ENCODE measurements at regions not wholly inside any gene's neighbourhood (a gene's known extent, or its start where the extent isn't known, plus 50 kb on each side); places are given as distances from the start of the nearest gene placed in this dataset.

DNA sequence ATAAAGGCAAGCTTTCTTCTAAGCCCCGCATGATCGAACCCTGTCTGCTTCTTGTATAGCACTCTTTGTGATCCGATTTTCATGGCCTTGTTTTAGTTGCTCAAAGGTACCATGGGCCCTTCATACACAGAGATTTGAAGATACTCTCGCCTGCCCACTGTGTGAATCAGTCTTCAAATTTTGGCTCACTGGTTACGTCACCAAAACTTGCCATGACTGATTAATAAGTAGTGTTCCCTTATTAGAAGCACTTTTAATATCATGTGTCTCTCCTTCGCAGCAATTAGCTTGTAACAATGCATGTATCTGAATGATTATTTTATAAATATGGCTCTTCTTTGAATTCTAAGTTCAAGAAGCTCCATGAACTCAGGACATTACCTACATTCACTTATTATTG, 880.5 kb downstream of the STPG2 start:
- intact Hi-C loops (cut with DNase I; ENCODE audit: low total_unique reads): no loop called here
- 85% methylated on average over 6 of the region's 6 CpGs for WGBS, 2 donors (ENCODE audit: low coverage in 1 of 2)
- DNase-seq: no peak
- Histone ChIP-seq H3K27ac (no peak overlapping the region), H3K27me3 (no peaks in the 10 kb centered on the region), H3K9me3 (no peaks in the 10 kb centered on the region), H3K4me1 (no peaks in the 10 kb centered on the region), H3K4me3 (no peak overlapping the region), H3K36me3 (no peaks in the 10 kb centered on the region)
- in situ Hi-C loops (cut with MboI; ENCODE audit: low pct_ligation_motif_present in 1 of 4, low pct_unique_long_range_greater_than_20kb in 1 of 4, low sequenced_read_pairs in 3 of 4): no loop called here
- TF ChIP-seq, protein P1, sequence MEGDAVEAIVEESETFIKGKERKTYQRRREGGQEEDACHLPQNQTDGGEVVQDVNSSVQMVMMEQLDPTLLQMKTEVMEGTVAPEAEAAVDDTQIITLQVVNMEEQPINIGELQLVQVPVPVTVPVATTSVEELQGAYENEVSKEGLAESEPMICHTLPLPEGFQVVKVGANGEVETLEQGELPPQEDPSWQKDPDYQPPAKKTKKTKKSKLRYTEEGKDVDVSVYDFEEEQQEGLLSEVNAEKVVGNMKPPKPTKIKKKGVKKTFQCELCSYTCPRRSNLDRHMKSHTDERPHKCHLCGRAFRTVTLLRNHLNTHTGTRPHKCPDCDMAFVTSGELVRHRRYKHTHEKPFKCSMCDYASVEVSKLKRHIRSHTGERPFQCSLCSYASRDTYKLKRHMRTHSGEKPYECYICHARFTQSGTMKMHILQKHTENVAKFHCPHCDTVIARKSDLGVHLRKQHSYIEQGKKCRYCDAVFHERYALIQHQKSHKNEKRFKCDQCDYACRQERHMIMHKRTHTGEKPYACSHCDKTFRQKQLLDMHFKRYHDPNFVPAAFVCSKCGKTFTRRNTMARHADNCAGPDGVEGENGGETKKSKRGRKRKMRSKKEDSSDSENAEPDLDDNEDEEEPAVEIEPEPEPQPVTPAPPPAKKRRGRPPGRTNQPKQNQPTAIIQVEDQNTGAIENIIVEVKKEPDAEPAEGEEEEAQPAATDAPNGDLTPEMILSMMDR (IDR thresholded peaks at IDR 0.05): no peak
- no peak for TF ChIP-seq EP300 (IDR thresholded peaks at IDR 0.05; ENCODE audit: low read depth)
- no peak for TF ChIP-seq POLR2AphosphoS5 (IDR thresholded peaks at IDR 0.05)
- no peak for TF ChIP-seq POLR2A (IDR thresholded peaks at IDR 0.05)

- no peaks in the 10 kb centered on the region for H3K9me3 ChIP-seq
- no peak for DNase-seq
- TF ChIP-seq, protein P1 (IDR thresholded peaks at IDR 0.05): no peak
- TF ChIP-seq POLR2A (IDR thresholded peaks at IDR 0.05) (no peak), POLR2AphosphoS5 (IDR thresholded peaks at IDR 0.05) (no peak), EP300 (IDR thresholded peaks at IDR 0.05; ENCODE audit: low read depth) (no peak)
- no peak overlapping the region for H3K27ac ChIP-seq
- H3K36me3 ChIP-seq: no peaks in the 10 kb centered on the region
- H3K27me3 ChIP-seq: no peaks in the 10 kb centered on the region
- in situ Hi-C loops (cut with MboI; ENCODE audit: low pct_ligation_motif_present in 1 of 4, low pct_unique_long_range_greater_than_20kb in 1 of 4, low sequenced_read_pairs in 3 of 4) (no loop called here), intact Hi-C loops (cut with DNase I; ENCODE audit: low total_unique reads) (no loop called here)
- no peak overlapping the region for H3K4me3 ChIP-seq
- WGBS, 2 donors (ENCODE audit: low coverage in 1 of 2): 81 to 84% methylated on average over 2 of the region's 2 CpGs
- H3K4me1 ChIP-seq: no peaks in the 10 kb centered on the region
Measured at GRCh38 chr4:97270051-97270450, 873.2 kb downstream of the STPG2 start.

DNA sequence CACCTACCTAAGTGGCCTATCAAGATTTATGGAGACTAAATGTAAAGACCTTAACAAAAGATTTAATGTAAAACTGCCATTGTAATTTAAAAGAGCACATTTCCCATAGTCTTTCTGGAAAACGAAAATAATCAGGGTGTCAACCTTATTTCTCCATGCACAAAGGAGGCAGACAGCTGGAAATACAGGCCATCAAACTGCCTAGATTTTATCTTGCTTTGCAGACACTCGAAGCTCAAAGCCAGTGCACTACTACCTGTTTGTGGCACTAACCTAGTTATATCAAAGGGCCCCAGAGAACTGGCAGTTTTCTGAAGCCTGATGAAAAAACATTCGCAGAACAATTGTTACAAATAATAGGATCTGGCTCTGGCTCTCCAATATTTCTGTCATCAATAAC, 863.9 kb downstream of the STPG2 start:
- Histone ChIP-seq H3K9me3 (no peaks in the 10 kb centered on the region), H3K36me3 (no peaks in the 10 kb centered on the region), H3K4me1 (no peaks in the 10 kb centered on the region), H3K4me3 (no peak overlapping the region), H3K27me3 (no peaks in the 10 kb centered on the region), H3K27ac (no peak overlapping the region)
- DNase-seq: no peak
- intact Hi-C loops (cut with DNase I; ENCODE audit: low total_unique reads): no loop called here
- 56 to 57% methylated on average over 3 of the region's 3 CpGs for WGBS, 2 donors (ENCODE audit: low coverage in 1 of 2)
- in situ Hi-C loops (cut with MboI; ENCODE audit: low pct_ligation_motif_present in 1 of 4, low pct_unique_long_range_greater_than_20kb in 1 of 4, low sequenced_read_pairs in 3 of 4): no loop called here
- TF ChIP-seq POLR2A (IDR thresholded peaks at IDR 0.05): no peak
- TF ChIP-seq EP300 (IDR thresholded peaks at IDR 0.05; ENCODE audit: low read depth): no peak
- TF ChIP-seq, protein P1 (IDR thresholded peaks at IDR 0.05): no peak
- TF ChIP-seq POLR2AphosphoS5 (IDR thresholded peaks at IDR 0.05): no peak

DNA sequence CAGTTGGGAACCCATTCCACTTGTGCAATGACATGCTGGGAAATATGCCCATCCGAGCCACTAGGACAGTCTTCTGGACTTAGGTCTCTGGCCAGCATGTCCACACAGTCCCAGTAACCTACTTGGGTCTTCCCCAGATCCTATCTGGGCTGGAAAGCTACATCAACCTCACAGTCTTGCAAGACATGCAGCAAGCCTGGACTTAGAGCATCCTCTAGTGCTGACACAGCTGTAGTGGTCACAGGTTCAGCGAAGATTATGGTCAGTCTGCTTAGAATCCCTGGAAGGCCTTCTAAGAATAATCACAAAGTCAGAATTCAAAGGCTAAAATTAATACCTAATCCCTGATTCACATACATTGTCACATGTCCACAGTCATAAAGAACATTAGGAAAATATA, 842.7 kb downstream of the STPG2 start:
- 20 to 68% methylated on average over 1 to 2 of the region's 2 CpGs for WGBS, 2 donors (ENCODE audit: low coverage in 1 of 2)
- no peak for DNase-seq
- no peak overlapping the region for H3K27ac ChIP-seq
- no peaks in the 10 kb centered on the region for H3K4me1 ChIP-seq
- no peaks in the 10 kb centered on the region for H3K36me3 ChIP-seq
- intact Hi-C loops (cut with DNase I; ENCODE audit: low total_unique reads): no loop called here
- H3K9me3 ChIP-seq: peaks cover 0 to 5% of the 10 kb centered on the region in 2 donors
- H3K4me3 ChIP-seq: no peak overlapping the region
- in situ Hi-C loops (cut with MboI; ENCODE audit: low pct_ligation_motif_present in 1 of 4, low pct_unique_long_range_greater_than_20kb in 1 of 4, low sequenced_read_pairs in 3 of 4): no loop called here
- TF ChIP-seq EP300 (IDR thresholded peaks at IDR 0.05; ENCODE audit: low read depth): no peak
- TF ChIP-seq, protein P1 (IDR thresholded peaks at IDR 0.05): no peak
- no peak for TF ChIP-seq POLR2A (IDR thresholded peaks at IDR 0.05)
- TF ChIP-seq POLR2AphosphoS5 (IDR thresholded peaks at IDR 0.05): no peak
- no peaks in the 10 kb centered on the region for H3K27me3 ChIP-seq

Data from transverse colon (tissue), 4 donors.